WI38 (cell line): ENCODE measurements at regions not wholly inside any gene's neighbourhood (a gene's known extent, or its start where the extent isn't known, plus 50 kb on each side); places are given as distances from the start of the nearest gene placed in this dataset.

ENCODE experiments used
- H3K4me3 ChIP-seq: 2 replicates; pipeline ENCODE4 v1.5.1; 2011; ENCODE audit warnings: low read depth, mild to moderate bottlenecking, control low read depth, low read length
- CTCF ChIP-seq: IDR thresholded peaks from 2 replicates; pipeline ENCODE4 v1.5.1; 2012; ENCODE audit warnings: low read depth, mild to moderate bottlenecking, control low read depth, low read length

GRCh38 chr6:92147246-92147645, 1272.1 kb downstream of the EPHA7 start:
- no peak for TF ChIP-seq CTCF
- no peak overlapping the region for H3K4me3 ChIP-seq

GRCh38 chr6:92139601-92140000, 1279.8 kb downstream of the EPHA7 start:
- no peak for TF ChIP-seq CTCF
- no peak overlapping the region for H3K4me3 ChIP-seq

- no peak for TF ChIP-seq CTCF
Observed at GRCh38 chr6:92132957-92133356, 1286.4 kb downstream of the EPHA7 start.

GRCh38 chr6:92132457-92132856, 1286.9 kb downstream of the EPHA7 start:
- TF ChIP-seq CTCF: no peak
- H3K4me3 ChIP-seq: no peak overlapping the region

More at GRCh38 chr6:92132957-92133356, 1286.4 kb downstream of the EPHA7 start:
- no peak overlapping the region for H3K4me3 ChIP-seq

- TF ChIP-seq CTCF: no peak
- H3K4me3 ChIP-seq: no peak overlapping the region
Observed at GRCh38 chr6:92130944-92131343, 1288.4 kb downstream of the EPHA7 start.

GRCh38 chr6:92126983-92127382, 1292.4 kb downstream of the EPHA7 start:
- no peak overlapping the region for H3K4me3 ChIP-seq
- no peak for TF ChIP-seq CTCF

- H3K4me3 ChIP-seq: no peak overlapping the region
- no peak for TF ChIP-seq CTCF
Observed at GRCh38 chr6:92126088-92126487, 1293.3 kb downstream of the EPHA7 start.
